ENCODE measurements at regions not wholly inside any gene's neighbourhood (a gene's known extent, or its start where the extent isn't known, plus 50 kb on each side); places are given as distances from the start of the nearest gene placed in this dataset.
"Not testable (repeated sequence)": the region's sequence is repeated elsewhere in the genome, so short reads cannot be mapped to it uniquely, and the experiment has no call there.

DNA sequence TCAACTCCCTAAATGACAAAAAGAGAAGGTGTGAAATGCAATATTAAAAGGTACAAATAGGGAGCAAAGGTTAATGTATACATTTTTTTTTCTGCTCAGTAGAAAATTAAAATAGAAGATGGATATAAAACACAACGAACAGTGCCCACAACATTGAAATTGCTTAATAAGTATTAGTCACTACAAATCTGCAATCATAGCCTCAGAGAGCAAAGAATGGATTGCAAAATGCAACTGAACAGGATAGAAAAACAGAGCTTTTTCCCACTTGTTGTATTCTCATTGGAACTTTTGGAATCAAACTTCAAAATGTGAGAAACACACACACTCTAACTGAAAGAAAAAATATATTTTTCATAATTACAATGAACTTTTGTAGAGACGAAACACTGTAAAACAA is 552.2 kb upstream of the NCAM2 start:
- no peak for FAIRE-seq

DNA sequence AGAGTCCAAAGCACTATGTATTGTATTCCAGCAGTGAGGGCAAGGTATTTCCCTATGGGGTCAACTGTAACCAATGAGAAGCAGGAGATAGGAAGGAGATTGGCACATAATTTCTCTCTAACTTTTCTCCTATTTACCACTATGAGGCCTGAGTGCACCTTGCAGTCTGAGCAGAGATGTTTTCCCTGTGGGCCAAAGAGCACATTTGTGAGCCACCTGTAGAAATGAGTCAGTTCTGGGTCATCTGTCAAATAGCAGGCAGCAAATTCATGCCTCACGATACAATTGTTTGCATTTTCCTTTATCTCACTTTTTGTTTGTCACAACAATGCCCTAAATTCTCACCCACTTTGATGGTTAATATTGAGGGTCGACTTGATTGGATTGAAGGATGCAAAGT is 547.2 kb upstream of the NCAM2 start:
- FAIRE-seq: no peak

DNA sequence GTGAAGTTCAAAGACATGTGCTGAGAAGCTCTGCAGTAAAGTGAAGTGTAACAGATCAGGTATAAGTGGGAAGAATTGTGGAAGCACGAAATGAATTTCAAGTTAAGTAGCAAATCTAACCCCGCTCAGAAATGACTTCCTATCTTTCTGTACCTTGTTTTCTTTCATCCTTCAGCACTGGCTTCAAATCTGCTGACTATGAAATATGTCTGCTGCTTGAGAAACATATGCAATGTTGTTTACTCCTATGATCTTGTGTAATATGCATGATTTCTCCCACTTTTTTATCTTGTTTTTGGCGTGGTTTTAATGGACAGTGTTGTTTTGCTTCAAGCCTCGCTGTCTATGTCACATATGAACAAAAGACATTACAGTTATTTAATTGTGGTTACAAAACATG is 545.3 kb upstream of the NCAM2 start:
- no peak for FAIRE-seq

GRCh38 chr21:20459838-20460237 is 538.4 kb upstream of the NCAM2 start:
- FAIRE-seq: no peak

GRCh38 chr21:20463362-20463761 is 534.8 kb upstream of the NCAM2 start:
- no peak for FAIRE-seq

- FAIRE-seq: no peak
These were observed 528.8 kb upstream of the NCAM2 start for GRCh38 chr21:20469361-20469760.

GRCh38 chr21:20486303-20486702 is 511.9 kb upstream of the NCAM2 start:
- no peak for FAIRE-seq

DNA sequence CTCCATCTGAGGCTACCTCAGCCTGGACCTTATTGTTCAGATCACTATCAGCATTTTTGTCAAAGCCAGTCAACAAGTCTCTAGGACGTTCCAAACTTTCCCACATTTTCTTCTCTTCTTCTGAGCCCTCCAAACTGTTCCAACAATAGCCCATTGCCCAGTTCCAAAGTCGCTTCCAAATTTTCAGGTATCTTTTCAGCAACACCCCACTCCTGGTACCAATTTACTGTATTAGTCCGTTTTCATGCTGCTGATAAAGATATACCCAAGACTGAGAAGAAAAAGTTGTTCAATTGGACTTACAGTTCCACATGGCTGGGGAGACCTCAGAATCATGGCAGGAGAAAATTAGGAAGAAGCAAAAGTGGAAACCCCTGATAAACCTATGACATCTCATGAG is 495.3 kb upstream of the NCAM2 start:
- not testable (repeated sequence) for FAIRE-seq

GRCh38 chr21:20507783-20508182 is 490.4 kb upstream of the NCAM2 start:
- no peak for FAIRE-seq

GRCh38 chr21:20511216-20511880 is 486.9 kb upstream of the NCAM2 start:
- FAIRE-seq: no peak

- FAIRE-seq: no peak
These were observed 482.8 kb upstream of the NCAM2 start for GRCh38 chr21:20515446-20515845.

GRCh38 chr21:20519076-20519475 is 479.1 kb upstream of the NCAM2 start:
- FAIRE-seq: no peak

GRCh38 chr21:20522611-20523010 is 475.6 kb upstream of the NCAM2 start:
- no peak for FAIRE-seq

DNA sequence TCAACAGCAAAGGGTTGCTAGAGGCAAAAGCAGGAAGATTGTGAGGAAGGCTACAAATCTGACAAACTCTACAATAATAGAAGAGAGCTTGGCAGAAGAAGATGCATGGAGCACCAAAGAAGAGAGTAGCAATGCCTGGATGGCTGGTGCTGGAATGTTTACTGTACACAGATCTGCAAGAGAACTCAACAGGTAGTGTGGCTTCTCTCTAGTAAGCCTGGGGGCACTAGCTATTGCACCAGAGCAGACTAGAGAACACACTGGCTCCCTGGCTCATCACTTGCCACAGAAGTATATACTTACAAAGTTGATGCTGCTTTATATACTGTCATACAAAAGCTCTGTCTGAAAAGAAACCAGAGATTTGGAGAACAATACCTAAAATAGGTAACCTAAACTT is 475.0 kb upstream of the NCAM2 start:
- FAIRE-seq: no peak

GRCh38 chr21:20527731-20528460 is 470.3 kb upstream of the NCAM2 start:
- FAIRE-seq: no peak

GRCh38 chr21:20537130-20537529 is 461.1 kb upstream of the NCAM2 start:
- FAIRE-seq: no peak

DNA sequence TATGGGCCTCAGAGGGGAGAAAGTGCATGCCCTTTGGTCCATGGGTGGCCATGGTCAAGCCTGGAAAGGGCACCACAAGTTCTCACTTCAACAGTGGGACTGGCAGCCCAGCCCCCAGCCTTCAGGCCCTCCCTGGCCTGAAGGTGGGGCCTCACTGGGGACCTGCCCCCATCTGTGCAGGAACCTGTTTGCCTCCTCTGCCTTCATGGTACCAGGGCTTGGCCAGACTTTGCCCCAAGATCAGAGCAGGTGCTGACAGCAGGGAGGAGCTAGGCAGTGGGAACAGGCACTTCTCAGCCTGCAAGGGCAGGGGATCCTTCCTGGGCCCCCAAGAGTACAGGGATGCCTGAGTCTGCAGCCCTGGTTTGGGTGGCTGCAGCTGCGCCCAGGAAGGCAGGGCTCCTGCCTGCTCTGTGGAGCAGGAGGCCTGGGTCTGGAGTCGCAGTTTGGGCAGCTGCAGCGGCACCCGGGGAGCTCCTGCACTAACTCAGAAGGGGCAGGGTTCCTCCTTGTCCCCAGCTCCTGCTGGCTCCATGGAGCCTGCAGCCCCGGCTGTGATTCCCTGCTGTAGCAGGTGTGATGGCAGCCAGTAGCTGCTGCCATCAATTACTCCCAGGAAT is 460.1 kb upstream of the NCAM2 start:
- no peak for FAIRE-seq

DNA sequence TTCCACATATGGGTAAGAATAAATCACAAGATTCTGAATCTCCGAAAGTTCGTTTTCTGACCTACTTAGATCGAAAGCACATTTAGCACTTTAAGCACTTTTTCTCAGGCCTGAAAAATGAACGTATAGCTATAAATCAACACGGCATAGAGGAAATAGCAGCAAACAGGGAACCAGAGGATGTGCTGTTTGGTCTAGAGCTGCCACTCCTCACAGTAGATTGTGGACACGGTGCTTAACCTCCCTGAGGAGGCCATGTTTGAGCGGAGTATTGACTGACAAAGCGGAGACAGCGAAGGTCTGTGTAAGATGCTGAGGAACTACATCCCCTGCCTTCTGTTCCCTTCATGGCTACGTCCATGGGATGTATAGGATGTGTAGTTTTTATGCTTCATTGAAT is 452.8 kb upstream of the NCAM2 start:
- FAIRE-seq: no peak

GRCh38 chr21:20551939-20552338 is 446.3 kb upstream of the NCAM2 start:
- no peak for FAIRE-seq

GRCh38 chr21:20554785-20555184 is 443.4 kb upstream of the NCAM2 start:
- FAIRE-seq: no peak

DNA sequence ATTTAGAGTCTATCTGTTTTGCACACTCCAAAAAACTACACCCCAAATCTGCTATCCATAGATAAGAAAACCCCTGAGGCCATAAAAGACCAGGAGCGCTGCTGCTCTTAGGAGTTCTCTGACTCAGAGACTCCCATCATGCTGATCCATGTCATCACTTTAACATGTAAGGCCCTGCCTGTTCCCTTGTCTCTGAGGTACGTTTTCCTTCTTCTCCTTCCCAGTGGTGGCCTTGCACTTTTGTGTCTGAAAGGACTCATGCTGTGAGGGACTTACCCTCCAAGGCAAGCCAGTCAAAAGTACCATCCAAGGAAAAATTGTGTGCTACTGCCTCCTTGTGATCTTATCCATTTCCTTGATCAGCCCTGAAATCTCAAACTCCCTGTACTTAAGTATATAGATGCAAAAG is 427.4 kb upstream of the NCAM2 start:
- no peak for FAIRE-seq

DNA sequence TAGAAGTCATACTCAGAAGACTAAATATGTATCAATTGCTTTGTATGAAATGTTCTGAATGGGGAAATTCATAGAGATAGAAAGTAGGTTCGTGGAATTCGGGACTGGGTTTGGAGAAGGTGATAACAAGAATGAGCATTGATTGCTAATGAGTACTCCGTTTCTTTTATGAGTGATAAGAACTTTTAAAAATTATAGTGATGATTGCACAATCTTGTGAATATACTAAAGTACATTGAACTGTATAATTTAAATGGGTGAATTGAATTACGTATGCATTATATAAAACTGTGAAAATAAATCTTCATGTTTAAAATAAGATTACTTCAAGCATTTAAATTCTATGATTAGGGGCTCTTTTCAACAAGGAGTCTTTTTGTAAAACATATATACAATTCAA is 425.6 kb upstream of the NCAM2 start:
- FAIRE-seq: peak; percentile 11

GRCh38 chr21:20581361-20581760 is 416.8 kb upstream of the NCAM2 start:
- FAIRE-seq: no peak

DNA sequence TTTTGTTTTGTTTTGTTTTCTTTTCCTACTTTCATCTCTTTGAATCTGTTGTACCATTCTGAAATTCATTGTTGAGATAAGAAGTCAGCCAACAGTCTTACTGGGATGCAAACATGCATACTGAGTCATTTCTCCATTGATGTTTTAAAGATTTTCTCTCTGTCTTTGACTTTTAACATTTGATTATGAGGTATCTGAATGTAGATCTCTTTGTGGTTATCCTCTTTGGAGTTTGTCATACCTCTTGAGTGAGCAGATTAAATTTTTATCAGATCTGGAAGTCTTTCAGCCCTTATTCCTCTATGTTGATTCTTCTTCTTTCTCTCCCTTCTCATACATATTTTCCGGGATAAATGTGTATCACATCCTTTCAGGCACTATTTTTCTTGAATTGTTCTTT is 406.9 kb upstream of the NCAM2 start:
- FAIRE-seq: no peak
